Lung (tissue), 11 donors: ENCODE measurements at regions not wholly inside any gene's neighbourhood (a gene's known extent, or its start where the extent isn't known, plus 50 kb on each side); places are given as distances from the start of the nearest gene placed in this dataset.

Experiments used
- ATAC-seq: fragments of 200-7000 bp; cut with Tn5 transposase; one replicate; pipeline ENCODE4 v1.9.1; 2020; ENCODE audit warnings: moderate number of reproducible peaks; ENCODE audit not compliant: insufficient read depth, low FRiP score
- DNase-seq, 3 donors: peaks; one replicate each; pipeline ENCODE4 v3.0.0-alpha.2; 2013 to 2017
- H3K27ac ChIP-seq, 2 donors: one replicate each; pipeline ENCODE4 v1.5.1; 2013; ENCODE audit warnings: mild to moderate bottlenecking in 2 of 2, moderate library complexity in 2 of 2, control low read depth in 1 of 2, inconsistent platforms in 1 of 2, low read depth in 1 of 2, low read length in 1 of 2
- H3K27me3 ChIP-seq, 3 donors: one replicate each; pipeline ENCODE4 v1.5.1; 2013; ENCODE audit warnings: low read length in 2 of 3; ENCODE audit not compliant: control insufficient read depth in 3 of 3, insufficient read depth in 3 of 3
- H3K36me3 ChIP-seq, 4 donors: one replicate each; pipeline ENCODE4 v1.5.1; 2013; ENCODE audit warnings: low read length in 4 of 4, mild to moderate bottlenecking in 1 of 4, moderate library complexity in 1 of 4; ENCODE audit not compliant: control insufficient read depth in 4 of 4, insufficient read depth in 4 of 4
- H3K4me1 ChIP-seq, 5 donors: one replicate each; pipeline ENCODE4 v1.5.1; 2013; ENCODE audit warnings: low read length in 5 of 5, mild to moderate bottlenecking in 2 of 5, moderate library complexity in 1 of 5; ENCODE audit not compliant: control insufficient read depth in 5 of 5, insufficient read depth in 5 of 5
- H3K4me3 ChIP-seq: one replicate; pipeline ENCODE4 v1.5.1; 2013; ENCODE audit warnings: mild to moderate bottlenecking, control low read depth, moderate library complexity
- H3K9ac ChIP-seq, 2 donors: one replicate each; pipeline ENCODE4 v1.5.1; 2013; ENCODE audit warnings: low read length in 2 of 2, control low read depth in 1 of 2; ENCODE audit not compliant: insufficient read depth in 1 of 2
- H3K9me3 ChIP-seq, 4 donors: one replicate each; pipeline ENCODE4 v1.5.1; 2013; ENCODE audit warnings: low read length in 3 of 4, mild to moderate bottlenecking in 1 of 4, moderate library complexity in 1 of 4; ENCODE audit not compliant: control insufficient read depth in 4 of 4, insufficient read depth in 3 of 4
- CTCF ChIP-seq: IDR thresholded peaks from 2 replicates; pipeline ENCODE4 v1.5.1; 2012; ENCODE audit warnings: mild to moderate bottlenecking; ENCODE audit errors: control extremely low read depth, extremely low read depth
- WGBS, 2 donors: extraction: QIAGEN DNeasy Blood & Tissue Kit; methylation state at CpG; one replicate each; pipeline ENCODE4 v1.1.7; 2013; 5-methylcytosine and 5-hydroxymethylcytosine counted together
- donor health status: control.
- donor health status: control.
- donor health status: Bipolar disorder and iron deficiency.
- donor health status: healthy.
- donor health status: DM: yes; HTN: yes; CAD: no.

DNA sequence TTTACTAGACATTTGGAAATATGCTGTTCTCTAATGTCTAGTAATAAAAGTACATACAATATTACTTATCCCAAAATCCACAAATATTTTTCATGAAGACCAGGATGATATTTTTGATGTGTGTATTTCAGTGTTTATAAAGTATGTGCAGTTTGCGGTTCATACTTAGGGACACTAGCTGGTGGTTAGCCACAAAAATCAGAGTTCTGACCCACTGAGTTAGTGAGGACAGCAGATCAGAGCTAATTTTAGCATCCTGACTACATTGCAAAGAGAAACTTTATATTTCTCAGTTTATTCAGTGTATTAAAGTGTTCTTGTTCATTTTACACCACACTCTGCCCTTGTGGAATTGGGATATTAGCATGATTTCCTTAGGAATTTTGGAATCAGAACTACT, 655.3 kb downstream of the HTR1A start:
- no peak for TF ChIP-seq CTCF
- H3K36me3 ChIP-seq = no peaks in the 10 kb centered on the region
- peaks cover 0 to 4% (median 0%) of the 10 kb centered on the region in 5 donors for H3K4me1 ChIP-seq
- no peak for ATAC-seq
- no peak overlapping the region for H3K9ac ChIP-seq
- WGBS, 2 donors = 94 to 98% methylated on average over 1 of the region's 1 CpG
- H3K4me3 ChIP-seq = no peak overlapping the region
- no peaks in the 10 kb centered on the region for H3K27me3 ChIP-seq
- no peaks in the 10 kb centered on the region for H3K9me3 ChIP-seq
- H3K27ac ChIP-seq = no peak overlapping the region
- DNase-seq = no peak

DNA sequence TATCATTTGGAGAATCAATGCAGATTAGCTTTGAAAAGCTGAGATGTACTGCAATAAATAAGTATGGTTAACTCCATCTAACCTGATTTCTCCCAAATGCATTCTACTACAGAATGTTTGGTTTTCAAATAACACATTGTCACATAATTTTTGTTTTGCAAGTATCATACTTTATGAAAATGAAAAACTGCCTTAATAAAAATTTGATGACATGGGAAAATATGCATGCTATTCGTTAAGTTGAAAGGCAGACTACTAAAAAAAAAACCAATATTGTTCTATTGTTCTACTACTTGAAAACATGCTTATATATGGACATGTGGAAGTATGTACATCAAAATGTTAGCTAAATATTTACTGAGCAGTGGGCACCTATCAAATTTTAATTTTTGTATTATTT, 668.9 kb downstream of the HTR1A start:
- 68 to 74% methylated on average over 1 of the region's 1 CpG for WGBS, 2 donors
- no peak overlapping the region for H3K4me3 ChIP-seq

GRCh38 chr5:63286724-63287123, 675.5 kb downstream of the HTR1A start:
- H3K4me3 ChIP-seq = no peak overlapping the region
- H3K9me3 ChIP-seq = no peaks in the 10 kb centered on the region
- WGBS, 2 donors = 80 to 91% methylated on average over 4 of the region's 4 CpGs
- no peaks in the 10 kb centered on the region for H3K27me3 ChIP-seq
- H3K9ac ChIP-seq = no peak overlapping the region
- H3K27ac ChIP-seq = no peak overlapping the region
- DNase-seq (no peak), ATAC-seq (no peak)
- no peaks in the 10 kb centered on the region for H3K36me3 ChIP-seq
- H3K4me1 ChIP-seq = no peaks in the 10 kb centered on the region
- no peak for TF ChIP-seq CTCF

More for the DNA sequence above, 668.9 kb downstream of the HTR1A start:
- Histone ChIP-seq H3K9me3 (no peaks in the 10 kb centered on the region), H3K27me3 (no peaks in the 10 kb centered on the region), H3K9ac (no peak overlapping the region), H3K36me3 (no peaks in the 10 kb centered on the region), H3K4me1 (no peaks in the 10 kb centered on the region), H3K27ac (no peak overlapping the region)
- ATAC-seq (no peak), DNase-seq (no peak)
- no peak for TF ChIP-seq CTCF

DNA sequence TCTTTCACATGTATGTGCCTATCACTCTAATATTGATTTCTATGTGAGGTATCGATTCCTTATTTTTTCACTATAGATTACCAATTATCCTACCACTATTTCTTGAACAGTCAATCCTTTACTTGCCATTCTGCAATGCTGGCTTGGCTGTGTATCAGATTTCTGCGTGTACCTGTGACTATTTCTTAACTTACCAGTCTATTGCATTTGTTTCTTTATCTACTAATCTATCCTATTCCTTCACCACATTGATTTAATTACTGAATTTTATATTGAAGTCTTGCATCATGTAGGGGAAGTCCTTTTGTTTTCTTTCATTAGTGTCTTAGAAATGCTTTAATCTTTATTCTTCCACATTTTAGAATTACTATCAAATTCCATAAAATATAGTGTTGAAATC, 684.8 kb downstream of the LRRC70 start:
- Histone ChIP-seq H3K27ac (no peak overlapping the region), H3K9ac (no peak overlapping the region), H3K27me3 (no peaks in the 10 kb centered on the region), H3K9me3 (no peaks in the 10 kb centered on the region), H3K36me3 (no peaks in the 10 kb centered on the region), H3K4me3 (no peak overlapping the region), H3K4me1 (no peaks in the 10 kb centered on the region)
- 85 to 90% methylated on average over 2 of the region's 2 CpGs for WGBS, 2 donors
- ATAC-seq = no peak
- DNase-seq = no peak
- TF ChIP-seq CTCF = no peak
